WTC11 (cell line): ENCODE measurements at regions not wholly inside any gene's neighbourhood (a gene's known extent, or its start where the extent isn't known, plus 50 kb on each side); places are given as distances from the start of the nearest gene placed in this dataset.

ENCODE experiments used
- ATF1 ChIP-seq: sonication (generic); formaldehyde crosslinking; IDR thresholded peaks from 2 replicates; pipeline ENCODE4 v1.8.1; 2023; ENCODE audit warnings: mild to moderate bottlenecking, moderate library complexity, missing genetic modification reagents
- CREB1 ChIP-seq: sonication (generic); formaldehyde crosslinking; IDR thresholded peaks from 2 replicates; pipeline ENCODE4 v1.8.0; 2023; ENCODE audit warnings: mild to moderate bottlenecking, missing genetic modification reagents
- CTCF ChIP-seq: fragments of 200-600 bp; IDR thresholded peaks from 2 replicates; pipeline ENCODE4 v1.8.0; 2022; ENCODE audit warnings: antibody characterized with exemption
- E2F1 ChIP-seq: sonication (generic); formaldehyde crosslinking; IDR thresholded peaks from 2 replicates; pipeline ENCODE4 v1.8.0; 2022; ENCODE audit warnings: mild to moderate bottlenecking, missing genetic modification reagents
- EMX1 ChIP-seq: fragments of 250-450 bp; sonication (Bioruptor Pico); IDR thresholded peaks from 2 replicates; pipeline ENCODE4 v1.8.0; 2021; ENCODE audit warnings: mild to moderate bottlenecking
- ETV6 ChIP-seq: sonication (generic); formaldehyde crosslinking; IDR thresholded peaks from 2 replicates; pipeline ENCODE4 v1.8.1; 2022; ENCODE audit warnings: mild to moderate bottlenecking, missing genetic modification reagents
- FOXP4 ChIP-seq: sonication (generic); formaldehyde crosslinking; IDR thresholded peaks from 2 replicates; pipeline ENCODE4 v1.8.0; 2022; ENCODE audit warnings: mild to moderate bottlenecking, missing genetic modification reagents
- HMGXB4 ChIP-seq: sonication (generic); formaldehyde crosslinking; IDR thresholded peaks from 2 replicates; pipeline ENCODE4 v1.8.1; 2023; ENCODE audit warnings: mild to moderate bottlenecking, moderate library complexity, missing genetic modification reagents
- IRF2 ChIP-seq: sonication (generic); formaldehyde crosslinking; IDR thresholded peaks from 2 replicates; pipeline ENCODE4 v1.8.0; 2022; ENCODE audit warnings: low read depth, missing genetic modification reagents, borderline replicate concordance
- NR1H2 ChIP-seq: sonication (generic); formaldehyde crosslinking; IDR thresholded peaks from 2 replicates; pipeline ENCODE4 v1.9.0; 2021; ENCODE audit warnings: mild to moderate bottlenecking, moderate library complexity, missing genetic modification reagents
- OVOL2 ChIP-seq: fragments of 250-450 bp; sonication (Bioruptor Pico); IDR thresholded peaks from 2 replicates; pipeline ENCODE4 v1.9.0; 2021; ENCODE audit warnings: mild to moderate bottlenecking, borderline replicate concordance
- SMAD3 ChIP-seq: sonication (generic); formaldehyde crosslinking; IDR thresholded peaks from 2 replicates; pipeline ENCODE4 v1.8.0; 2022; ENCODE audit warnings: missing genetic modification reagents, mild to moderate bottlenecking, borderline replicate concordance
- USF2 ChIP-seq: sonication (generic); formaldehyde crosslinking; IDR thresholded peaks from 2 replicates; pipeline ENCODE4 v1.8.1; 2023; ENCODE audit warnings: mild to moderate bottlenecking, missing genetic modification reagents, moderate library complexity
- TF ChIP-seq, protein P1 (sequence below): sonication (generic); formaldehyde crosslinking; IDR thresholded peaks from 2 replicates; pipeline ENCODE4 v1.8.0; 2022; ENCODE audit warnings: mild to moderate bottlenecking, missing genetic modification reagents

GRCh38 chr18:78242806-78243205 is 736.8 kb upstream of the SALL3 start:
- no peak for TF ChIP-seq FOXP4
- TF ChIP-seq SMAD3 = no peak
- TF ChIP-seq HMGXB4 = no peak
- TF ChIP-seq, protein P1, sequence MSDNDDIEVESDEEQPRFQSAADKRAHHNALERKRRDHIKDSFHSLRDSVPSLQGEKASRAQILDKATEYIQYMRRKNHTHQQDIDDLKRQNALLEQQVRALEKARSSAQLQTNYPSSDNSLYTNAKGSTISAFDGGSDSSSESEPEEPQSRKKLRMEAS (CRISPR knock-in tag) = no peak
- no peak for TF ChIP-seq IRF2 (CRISPR knock-in tag)
- TF ChIP-seq CTCF = no peak
- no peak for TF ChIP-seq E2F1
- TF ChIP-seq USF2 (CRISPR knock-in tag) = no peak
- TF ChIP-seq CREB1 (CRISPR knock-in tag) = no peak
- TF ChIP-seq EMX1 (CRISPR knock-in tag) = no peak
- no peak for TF ChIP-seq ATF1 (CRISPR knock-in tag)
- TF ChIP-seq ETV6 = no peak
- no peak for TF ChIP-seq NR1H2 (CRISPR knock-in tag)
- TF ChIP-seq OVOL2 (CRISPR knock-in tag) = no peak
